HepG2 (cell line): ENCODE measurements at regions not wholly inside any gene's neighbourhood (a gene's known extent, or its start where the extent isn't known, plus 50 kb on each side); places are given as distances from the start of the nearest gene placed in this dataset.

Experiments used
- ELF1 ChIP-seq: sonication (generic); formaldehyde crosslinking; IDR thresholded peaks from 2 replicates; pipeline ENCODE4 v1.4.0; 2020; ENCODE audit warnings: missing genetic modification reagents
- EZH2 ChIP-seq: conservative IDR thresholded peaks from 2 replicates; pipeline ENCODE4 v1.6.1; 2012; ENCODE audit warnings: mild to moderate bottlenecking, low read depth, low read length, moderate library complexity
- JUNB ChIP-seq: sonication (generic); formaldehyde crosslinking; IDR thresholded peaks from 2 replicates; pipeline ENCODE4 v1.8.0; 2022; ENCODE audit warnings: missing genetic modification reagents, mild to moderate bottlenecking, borderline replicate concordance
- NR3C1 ChIP-seq: sonication (generic); formaldehyde crosslinking; IDR thresholded peaks from 2 replicates; pipeline ENCODE4 v1.4.0; 2020; ENCODE audit warnings: missing genetic modification reagents
- POLR2AphosphoS5 ChIP-seq: IDR thresholded peaks from 2 replicates; pipeline ENCODE4 v1.6.1; 2012; ENCODE audit warnings: low read depth, low read length
- SSRP1 ChIP-seq: IDR thresholded peaks from 2 replicates; pipeline ENCODE4 v1.6.1; 2016; ENCODE audit warnings: control low read depth
- TP53 ChIP-seq: sonication (generic); formaldehyde crosslinking; conservative IDR thresholded peaks from 2 replicates; pipeline ENCODE4 v1.4.0; 2020; ENCODE audit warnings: missing genetic modification reagents
- ZBTB8A ChIP-seq: sonication (generic); formaldehyde crosslinking; IDR thresholded peaks from 2 replicates; pipeline ENCODE4 v1.4.0; 2020; ENCODE audit warnings: mild to moderate bottlenecking, low read depth, missing genetic modification reagents, borderline replicate concordance
- ZNF230 ChIP-seq: sonication (generic); formaldehyde crosslinking; IDR thresholded peaks from 2 replicates; pipeline ENCODE4 v1.4.0; 2020; ENCODE audit warnings: mild to moderate bottlenecking, missing genetic modification reagents
- TF ChIP-seq, protein P1 (sequence below): sonication (generic); formaldehyde crosslinking; IDR thresholded peaks from 2 replicates; pipeline ENCODE4 v1.5.0; 2020; ENCODE audit warnings: mild to moderate bottlenecking, missing genetic modification reagents, moderate library complexity
- TF ChIP-seq, protein P2 (sequence below): sonication (generic); IDR thresholded peaks from 2 replicates; pipeline ENCODE4 v1.6.1; 2016; ENCODE audit warnings: low read depth, borderline replicate concordance
- TF ChIP-seq, protein P3 (sequence below): IDR thresholded peaks from 2 replicates; pipeline ENCODE4 v1.6.1; 2018; ENCODE audit warnings: missing genetic modification reagents, mild to moderate bottlenecking, missing compliant biosample characterization
- TF ChIP-seq, protein P4 (sequence below): sonication (generic); formaldehyde crosslinking; conservative IDR thresholded peaks from 2 replicates; pipeline ENCODE4 v1.4.0; 2020; ENCODE audit warnings: missing genetic modification reagents
- TF ChIP-seq, protein P5 (sequence below): sonication (generic); formaldehyde crosslinking; IDR thresholded peaks from 2 replicates; pipeline ENCODE4 v1.4.0; 2020; ENCODE audit warnings: missing genetic modification reagents, mild to moderate bottlenecking, borderline replicate concordance

DNA sequence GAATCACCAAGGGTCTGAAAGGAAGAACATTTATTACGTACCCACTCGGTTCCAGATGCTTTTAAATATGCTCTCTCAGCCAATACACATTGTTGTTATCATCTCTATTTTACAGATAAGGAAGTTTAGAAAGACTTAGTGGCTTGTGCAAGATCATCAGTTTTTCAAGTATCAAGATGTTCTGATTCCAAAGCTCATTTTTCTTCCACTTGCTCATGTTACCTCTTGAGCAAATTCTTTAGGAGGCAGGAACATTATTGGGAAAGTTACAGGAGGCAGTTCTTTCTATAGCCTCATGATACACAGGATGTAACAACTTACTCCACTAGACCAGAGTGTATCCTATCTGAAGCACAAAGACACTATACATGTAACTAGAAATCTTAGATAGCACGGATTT lies 65.0 kb upstream of the MMADHC start:
- TF ChIP-seq EZH2 (no peak), ELF1 (CRISPR knock-in tag) (no peak), TP53 (CRISPR knock-in tag) (no peak), NR3C1 (CRISPR knock-in tag) (no peak), POLR2AphosphoS5 (no peak), JUNB (CRISPR knock-in tag) (no peak), ZBTB8A (CRISPR knock-in tag) (no peak), ZNF230 (CRISPR knock-in tag) (no peak), SSRP1 (no peak)
- TF ChIP-seq, protein P1, sequence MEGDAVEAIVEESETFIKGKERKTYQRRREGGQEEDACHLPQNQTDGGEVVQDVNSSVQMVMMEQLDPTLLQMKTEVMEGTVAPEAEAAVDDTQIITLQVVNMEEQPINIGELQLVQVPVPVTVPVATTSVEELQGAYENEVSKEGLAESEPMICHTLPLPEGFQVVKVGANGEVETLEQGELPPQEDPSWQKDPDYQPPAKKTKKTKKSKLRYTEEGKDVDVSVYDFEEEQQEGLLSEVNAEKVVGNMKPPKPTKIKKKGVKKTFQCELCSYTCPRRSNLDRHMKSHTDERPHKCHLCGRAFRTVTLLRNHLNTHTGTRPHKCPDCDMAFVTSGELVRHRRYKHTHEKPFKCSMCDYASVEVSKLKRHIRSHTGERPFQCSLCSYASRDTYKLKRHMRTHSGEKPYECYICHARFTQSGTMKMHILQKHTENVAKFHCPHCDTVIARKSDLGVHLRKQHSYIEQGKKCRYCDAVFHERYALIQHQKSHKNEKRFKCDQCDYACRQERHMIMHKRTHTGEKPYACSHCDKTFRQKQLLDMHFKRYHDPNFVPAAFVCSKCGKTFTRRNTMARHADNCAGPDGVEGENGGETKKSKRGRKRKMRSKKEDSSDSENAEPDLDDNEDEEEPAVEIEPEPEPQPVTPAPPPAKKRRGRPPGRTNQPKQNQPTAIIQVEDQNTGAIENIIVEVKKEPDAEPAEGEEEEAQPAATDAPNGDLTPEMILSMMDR (CRISPR knock-in tag), result no peak
- TF ChIP-seq, protein P2, sequence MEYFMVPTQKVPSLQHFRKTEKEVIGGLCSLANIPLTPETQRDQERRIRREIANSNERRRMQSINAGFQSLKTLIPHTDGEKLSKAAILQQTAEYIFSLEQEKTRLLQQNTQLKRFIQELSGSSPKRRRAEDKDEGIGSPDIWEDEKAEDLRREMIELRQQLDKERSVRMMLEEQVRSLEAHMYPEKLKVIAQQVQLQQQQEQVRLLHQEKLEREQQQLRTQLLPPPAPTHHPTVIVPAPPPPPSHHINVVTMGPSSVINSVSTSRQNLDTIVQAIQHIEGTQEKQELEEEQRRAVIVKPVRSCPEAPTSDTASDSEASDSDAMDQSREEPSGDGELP, result no peak
- TF ChIP-seq, protein P3, sequence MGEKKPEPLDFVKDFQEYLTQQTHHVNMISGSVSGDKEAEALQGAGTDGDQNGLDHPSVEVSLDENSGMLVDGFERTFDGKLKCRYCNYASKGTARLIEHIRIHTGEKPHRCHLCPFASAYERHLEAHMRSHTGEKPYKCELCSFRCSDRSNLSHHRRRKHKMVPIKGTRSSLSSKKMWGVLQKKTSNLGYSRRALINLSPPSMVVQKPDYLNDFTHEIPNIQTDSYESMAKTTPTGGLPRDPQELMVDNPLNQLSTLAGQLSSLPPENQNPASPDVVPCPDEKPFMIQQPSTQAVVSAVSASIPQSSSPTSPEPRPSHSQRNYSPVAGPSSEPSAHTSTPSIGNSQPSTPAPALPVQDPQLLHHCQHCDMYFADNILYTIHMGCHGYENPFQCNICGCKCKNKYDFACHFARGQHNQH (CRISPR knock-in tag), result no peak
- TF ChIP-seq, protein P4, sequence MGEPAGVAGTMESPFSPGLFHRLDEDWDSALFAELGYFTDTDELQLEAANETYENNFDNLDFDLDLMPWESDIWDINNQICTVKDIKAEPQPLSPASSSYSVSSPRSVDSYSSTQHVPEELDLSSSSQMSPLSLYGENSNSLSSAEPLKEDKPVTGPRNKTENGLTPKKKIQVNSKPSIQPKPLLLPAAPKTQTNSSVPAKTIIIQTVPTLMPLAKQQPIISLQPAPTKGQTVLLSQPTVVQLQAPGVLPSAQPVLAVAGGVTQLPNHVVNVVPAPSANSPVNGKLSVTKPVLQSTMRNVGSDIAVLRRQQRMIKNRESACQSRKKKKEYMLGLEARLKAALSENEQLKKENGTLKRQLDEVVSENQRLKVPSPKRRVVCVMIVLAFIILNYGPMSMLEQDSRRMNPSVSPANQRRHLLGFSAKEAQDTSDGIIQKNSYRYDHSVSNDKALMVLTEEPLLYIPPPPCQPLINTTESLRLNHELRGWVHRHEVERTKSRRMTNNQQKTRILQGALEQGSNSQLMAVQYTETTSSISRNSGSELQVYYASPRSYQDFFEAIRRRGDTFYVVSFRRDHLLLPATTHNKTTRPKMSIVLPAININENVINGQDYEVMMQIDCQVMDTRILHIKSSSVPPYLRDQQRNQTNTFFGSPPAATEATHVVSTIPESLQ (CRISPR knock-in tag), result no peak
- TF ChIP-seq, protein P5, sequence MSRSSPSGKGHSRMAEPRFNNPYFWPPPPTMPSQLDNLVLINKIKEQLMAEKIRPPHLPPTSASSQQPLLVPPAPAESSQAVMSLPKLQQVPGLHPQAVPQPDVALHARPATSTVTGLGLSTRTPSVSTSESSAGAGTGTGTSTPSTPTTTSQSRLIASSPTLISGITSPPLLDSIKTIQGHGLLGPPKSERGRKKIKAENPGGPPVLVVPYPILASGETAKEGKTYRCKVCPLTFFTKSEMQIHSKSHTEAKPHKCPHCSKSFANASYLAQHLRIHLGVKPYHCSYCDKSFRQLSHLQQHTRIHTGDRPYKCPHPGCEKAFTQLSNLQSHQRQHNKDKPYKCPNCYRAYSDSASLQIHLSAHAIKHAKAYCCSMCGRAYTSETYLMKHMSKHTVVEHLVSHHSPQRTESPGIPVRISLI (CRISPR knock-in tag), result no peak
